Testis (tissue), 2 donors: ENCODE measurements at regions not wholly inside any gene's neighbourhood (a gene's known extent, or its start where the extent isn't known, plus 50 kb on each side); places are given as distances from the start of the nearest gene placed in this dataset.

Experiments used
- DNase-seq: peaks from one replicate; pipeline ENCODE4 v3.0.0-alpha.2; 2019
- H3K27ac ChIP-seq, 2 donors: fragments of 200-600 bp; sonication (generic); one replicate each; pipeline ENCODE4 v1.5.1; 2019
- H3K27me3 ChIP-seq: fragments of 200-600 bp; sonication (generic); one replicate; pipeline ENCODE4 v1.5.1; 2019
- H3K36me3 ChIP-seq: fragments of 200-600 bp; sonication (generic); one replicate; pipeline ENCODE4 v1.5.1; 2017; ENCODE audit warnings: low read depth; ENCODE audit errors: missing control alignments
- H3K4me1 ChIP-seq: fragments of 200-600 bp; sonication (generic); one replicate; pipeline ENCODE4 v1.5.1; 2019
- H3K4me3 ChIP-seq, 2 donors: fragments of 200-600 bp; sonication (generic); one replicate each; pipeline ENCODE4 v1.5.1; 2017 to 2019
- H3K9me3 ChIP-seq: fragments of 200-600 bp; sonication (generic); one replicate; pipeline ENCODE4 v1.5.1; 2017
- CTCF ChIP-seq, 3 experiments: fragments of 450-650 bp in 2 of 3; fragments of 200-600 bp in 1 of 3; sonication (generic) in 1 of 3; IDR thresholded peaks; one replicate each; pipeline ENCODE4 v1.5.1; 2016 to 2019; ENCODE audit warnings: antibody characterized with exemption in 3 of 3, mild to moderate bottlenecking in 2 of 3, moderate library complexity in 1 of 3
- POLR2A ChIP-seq: fragments of 450-650 bp; IDR thresholded peaks from one replicate; pipeline ENCODE4 v1.6.1; 2017; ENCODE audit warnings: antibody characterized with exemption, mild to moderate bottlenecking, moderate library complexity
- WGBS, 2 donors: methylation state at CpG; one replicate each; pipeline ENCODE4 v1.1.5; 2018; 5-methylcytosine and 5-hydroxymethylcytosine counted together
- intact Hi-C: fragments of 100-400 bp; cut with DNase I; formaldehyde crosslinking; loops from one replicate; pipeline ENCODE4 v1.15.1; 2023; ENCODE audit warnings: low total_unique reads

GRCh38 chr14:48925184-48925583, 661.0 kb downstream of the RPS29 start:
- Histone ChIP-seq H3K27me3 (no peaks in the 10 kb centered on the region), H3K27ac (no peak overlapping the region)

GRCh38 chr14:48914921-48915320, 671.3 kb downstream of the RPS29 start:
- H3K36me3 ChIP-seq = no peaks in the 10 kb centered on the region
- intact Hi-C loops = no loop called here
- H3K27me3 ChIP-seq = no peaks in the 10 kb centered on the region
- TF ChIP-seq CTCF (IDR thresholded peaks at IDR 0.05) (no peak), POLR2A (no peak)
- 87 to 94% methylated on average over 4 of the region's 4 CpGs for WGBS, 2 donors
- H3K4me3 ChIP-seq = no peak overlapping the region
- DNase-seq = no peak
- no peaks in the 10 kb centered on the region for H3K4me1 ChIP-seq
- no peak overlapping the region for H3K27ac ChIP-seq
- peaks cover 3% of the 10 kb centered on the region for H3K9me3 ChIP-seq

More at GRCh38 chr14:48925184-48925583, 661.0 kb downstream of the RPS29 start:
- WGBS, 2 donors = 88 to 90% methylated on average over 6 of the region's 6 CpGs
- Histone ChIP-seq H3K36me3 (no peaks in the 10 kb centered on the region), H3K9me3 (no peaks in the 10 kb centered on the region), H3K4me3 (no peak overlapping the region), H3K4me1 (no peaks in the 10 kb centered on the region)
- intact Hi-C loops = no loop called here
- no peak for DNase-seq
- TF ChIP-seq POLR2A (no peak), CTCF (IDR thresholded peaks at IDR 0.05) (no peak)

GRCh38 chr14:48914382-48914781, 671.8 kb downstream of the RPS29 start:
- Histone ChIP-seq H3K27ac (no peak overlapping the region), H3K27me3 (no peaks in the 10 kb centered on the region), H3K36me3 (no peaks in the 10 kb centered on the region), H3K4me3 (no peak overlapping the region), H3K9me3 (peaks cover 3% of the 10 kb centered on the region), H3K4me1 (no peaks in the 10 kb centered on the region)
- WGBS, 2 donors = 74% methylated on average over 1 of the region's 1 CpG
- no peak for DNase-seq
- intact Hi-C loops = no loop called here
- TF ChIP-seq POLR2A = no peak
- no peak for TF ChIP-seq CTCF (IDR thresholded peaks at IDR 0.05)

GRCh38 chr14:48900565-48900964, 685.6 kb downstream of the RPS29 start:
- DNase-seq = no peak
- H3K27me3 ChIP-seq = no peaks in the 10 kb centered on the region
- TF ChIP-seq POLR2A = no peak
- TF ChIP-seq CTCF (IDR thresholded peaks at IDR 0.05) = no peak
- no peak overlapping the region for H3K4me3 ChIP-seq
- H3K36me3 ChIP-seq = no peaks in the 10 kb centered on the region
- no peaks in the 10 kb centered on the region for H3K4me1 ChIP-seq
- H3K9me3 ChIP-seq = no peaks in the 10 kb centered on the region
- WGBS, 2 donors = 50 to 55% methylated on average over 3 of the region's 3 CpGs
- intact Hi-C loops = no loop called here
- no peak overlapping the region for H3K27ac ChIP-seq

GRCh38 chr14:48890333-48890732, 695.8 kb downstream of the RPS29 start:
- no peak for DNase-seq
- H3K36me3 ChIP-seq = no peaks in the 10 kb centered on the region
- 55 to 76% methylated on average over 1 of the region's 1 CpG for WGBS, 2 donors
- H3K4me3 ChIP-seq = no peak overlapping the region
- H3K27ac ChIP-seq = no peak overlapping the region
- intact Hi-C loops = no loop called here
- H3K27me3 ChIP-seq = no peaks in the 10 kb centered on the region
- no peaks in the 10 kb centered on the region for H3K9me3 ChIP-seq
- no peaks in the 10 kb centered on the region for H3K4me1 ChIP-seq
- TF ChIP-seq POLR2A (no peak), CTCF (IDR thresholded peaks at IDR 0.05) (no peak)
